ENCODE measurements at regions not wholly inside any gene's neighbourhood (a gene's known extent, or its start where the extent isn't known, plus 50 kb on each side); places are given as distances from the start of the nearest gene placed in this dataset.

- TF ChIP-seq, protein P1, sequence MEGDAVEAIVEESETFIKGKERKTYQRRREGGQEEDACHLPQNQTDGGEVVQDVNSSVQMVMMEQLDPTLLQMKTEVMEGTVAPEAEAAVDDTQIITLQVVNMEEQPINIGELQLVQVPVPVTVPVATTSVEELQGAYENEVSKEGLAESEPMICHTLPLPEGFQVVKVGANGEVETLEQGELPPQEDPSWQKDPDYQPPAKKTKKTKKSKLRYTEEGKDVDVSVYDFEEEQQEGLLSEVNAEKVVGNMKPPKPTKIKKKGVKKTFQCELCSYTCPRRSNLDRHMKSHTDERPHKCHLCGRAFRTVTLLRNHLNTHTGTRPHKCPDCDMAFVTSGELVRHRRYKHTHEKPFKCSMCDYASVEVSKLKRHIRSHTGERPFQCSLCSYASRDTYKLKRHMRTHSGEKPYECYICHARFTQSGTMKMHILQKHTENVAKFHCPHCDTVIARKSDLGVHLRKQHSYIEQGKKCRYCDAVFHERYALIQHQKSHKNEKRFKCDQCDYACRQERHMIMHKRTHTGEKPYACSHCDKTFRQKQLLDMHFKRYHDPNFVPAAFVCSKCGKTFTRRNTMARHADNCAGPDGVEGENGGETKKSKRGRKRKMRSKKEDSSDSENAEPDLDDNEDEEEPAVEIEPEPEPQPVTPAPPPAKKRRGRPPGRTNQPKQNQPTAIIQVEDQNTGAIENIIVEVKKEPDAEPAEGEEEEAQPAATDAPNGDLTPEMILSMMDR (conservative IDR thresholded peaks at IDR 0.05): no peak
- TF ChIP-seq EZH2 (IDR thresholded peaks at IDR 0.05; ENCODE audit: low read depth): no peak
These were observed 55.9 kb upstream of the VWC2 start for GRCh38 chr7:49717547-49717946.

All from PC-9 (cell line).